Trophoblast cell (in vitro differentiated cells and primary cell): ENCODE measurements at regions not wholly inside any gene's neighbourhood (a gene's known extent, or its start where the extent isn't known, plus 50 kb on each side); places are given as distances from the start of the nearest gene placed in this dataset.

ENCODE experiments used
- DNase-seq, 2 donors: peaks; one replicate each; pipeline ENCODE4 v3.0.0-alpha.2; 2016
- H2AFZ ChIP-seq: 2 replicates; pipeline ENCODE4 v1.6.1; 2013; ENCODE audit warnings: low read length, moderate library complexity, mild to moderate bottlenecking; ENCODE audit not compliant: insufficient read depth, poor library complexity
- H2AK5ac ChIP-seq: 2 replicates; pipeline ENCODE4 v1.6.1; 2013; ENCODE audit warnings: mild to moderate bottlenecking, low read length
- H2BK120ac ChIP-seq: 2 replicates; pipeline ENCODE4 v1.6.1; 2013; ENCODE audit warnings: low read length, mild to moderate bottlenecking, moderate library complexity; ENCODE audit not compliant: insufficient read depth, poor library complexity
- H2BK12ac ChIP-seq: 2 replicates; pipeline ENCODE4 v1.6.1; 2013; ENCODE audit warnings: mild to moderate bottlenecking, low read length, moderate library complexity
- H2BK5ac ChIP-seq: 2 replicates; pipeline ENCODE4 v1.6.1; 2013; ENCODE audit warnings: low read length, low read depth, moderate library complexity, mild to moderate bottlenecking; ENCODE audit not compliant: poor library complexity
- H3K14ac ChIP-seq: 2 replicates; pipeline ENCODE4 v1.6.1; 2013; ENCODE audit warnings: mild to moderate bottlenecking, low read length
- H3K18ac ChIP-seq: 2 replicates; pipeline ENCODE4 v1.6.1; 2013; ENCODE audit warnings: mild to moderate bottlenecking, low read length
- H3K23ac ChIP-seq: 2 replicates; pipeline ENCODE4 v1.6.1; 2013; ENCODE audit warnings: low read length
- H3K27ac ChIP-seq: 2 replicates; pipeline ENCODE4 v1.5.1; 2013; ENCODE audit warnings: low read depth, mild to moderate bottlenecking, inconsistent platforms, low read length, moderate library complexity
- H3K27me3 ChIP-seq: 2 replicates; pipeline ENCODE4 v1.6.1; 2013; ENCODE audit warnings: inconsistent platforms, mild to moderate bottlenecking, low read length, moderate library complexity; ENCODE audit not compliant: insufficient read depth
- H3K36me3 ChIP-seq, 2 experiments: 1 replicate in 1 of 2; 2 replicates in 1 of 2; pipeline ENCODE4 v1.6.1; 2013; ENCODE audit warnings: low read length in 2 of 2, mild to moderate bottlenecking in 2 of 2, moderate library complexity in 1 of 2; ENCODE audit not compliant: insufficient read depth in 2 of 2, control insufficient read depth in 1 of 2
- H3K4ac ChIP-seq: 2 replicates; pipeline ENCODE4 v1.6.1; 2013; ENCODE audit warnings: low read depth, mild to moderate bottlenecking, low read length, moderate library complexity
- H3K4me1 ChIP-seq, 2 experiments: 1 replicate in 1 of 2; 2 replicates in 1 of 2; pipeline ENCODE4 v1.6.1; 2013; ENCODE audit warnings: low read length in 2 of 2, mild to moderate bottlenecking in 2 of 2, moderate library complexity in 1 of 2; ENCODE audit not compliant: insufficient read depth in 2 of 2, control insufficient read depth in 1 of 2
- H3K4me2 ChIP-seq: 2 replicates; pipeline ENCODE4 v1.6.1; 2013; ENCODE audit warnings: inconsistent platforms, mild to moderate bottlenecking, low read length, moderate library complexity
- H3K4me3 ChIP-seq: 2 replicates; pipeline ENCODE4 v1.5.1; 2013; ENCODE audit warnings: mild to moderate bottlenecking, low read depth, low read length, inconsistent platforms
- H3K79me1 ChIP-seq: one replicate; pipeline ENCODE4 v1.6.1; 2013; ENCODE audit warnings: low read length
- H3K79me2 ChIP-seq: 2 replicates; pipeline ENCODE4 v1.6.1; 2013; ENCODE audit warnings: low read length, mild to moderate bottlenecking; ENCODE audit not compliant: control insufficient read depth, insufficient read depth, poor library complexity
- H3K9ac ChIP-seq: 2 replicates; pipeline ENCODE4 v1.6.1; 2013; ENCODE audit warnings: mild to moderate bottlenecking, low read length
- H3K9me3 ChIP-seq: 2 replicates; pipeline ENCODE4 v1.6.1; 2013; ENCODE audit warnings: low read depth, mild to moderate bottlenecking, control low read depth, inconsistent platforms, low read length; ENCODE audit not compliant: insufficient read depth
- H4K12ac ChIP-seq: 2 replicates; pipeline ENCODE4 v1.6.1; 2013; ENCODE audit warnings: low read depth, mild to moderate bottlenecking, low read length, moderate library complexity
- H4K8ac ChIP-seq: 2 replicates; pipeline ENCODE4 v1.6.1; 2013; ENCODE audit warnings: low read depth, mild to moderate bottlenecking, low read length, moderate library complexity
- H4K91ac ChIP-seq: one replicate; pipeline ENCODE4 v1.6.1; 2013; ENCODE audit warnings: low read depth, mild to moderate bottlenecking, low read length, moderate library complexity
- WGBS: extraction: QIAGEN DNeasy Blood & Tissue Kit; methylation state at CpG from one replicate; pipeline ENCODE4 v1.1.7; 2013; ENCODE audit warnings: missing lambda C conversion rate; ENCODE audit not compliant: insufficient read length, insufficient coverage; ENCODE audit errors: extremely low coverage; 5-methylcytosine and 5-hydroxymethylcytosine counted together

- H2BK12ac ChIP-seq: no peak overlapping the region
These were observed 89.6 kb upstream of the MIER3 start for GRCh38 chr5:57041570-57041969.

GRCh38 chr5:57042524-57042931 is 90.6 kb upstream of the MIER3 start:
- no CpG with 5 or more reads among the region's 3 CpGs for WGBS
- Histone ChIP-seq H3K9ac (no peak overlapping the region), H4K91ac (no peak overlapping the region), H3K4me1 (peaks cover 0 to 2% of the 10 kb centered on the region in 2 experiments), H3K79me1 (no peaks in the 10 kb centered on the region), H3K23ac (peak overlapping the region; percentile 14), H3K9me3 (no peaks in the 10 kb centered on the region), H3K14ac (no peak overlapping the region), H3K4me3 (no peak overlapping the region), H4K8ac (no peak overlapping the region), H3K27ac (no peak overlapping the region), H3K36me3 (no peaks in the 10 kb centered on the region), H2BK5ac (no peak overlapping the region), H3K79me2 (no peaks in the 10 kb centered on the region), H3K4me2 (no peak overlapping the region), H2AFZ (no peak overlapping the region), H4K12ac (no peak overlapping the region), H3K18ac (no peak overlapping the region), H3K27me3 (no peaks in the 10 kb centered on the region), H2BK12ac (no peak overlapping the region), H2BK120ac (no peak overlapping the region), H2AK5ac (no peak overlapping the region), H3K4ac (no peak overlapping the region)
- no peak for DNase-seq

More at GRCh38 chr5:57041570-57041969, 89.6 kb upstream of the MIER3 start:
- H3K79me2 ChIP-seq: no peaks in the 10 kb centered on the region
- no peak overlapping the region for H3K4me2 ChIP-seq
- H4K12ac ChIP-seq: no peak overlapping the region
- DNase-seq: no peak
- no peak overlapping the region for H3K27ac ChIP-seq
- no peak overlapping the region for H3K18ac ChIP-seq
- no peak overlapping the region for H2BK120ac ChIP-seq
- H2AFZ ChIP-seq: no peak overlapping the region
- no peaks in the 10 kb centered on the region for H3K79me1 ChIP-seq
- H3K36me3 ChIP-seq: no peaks in the 10 kb centered on the region
- no peak overlapping the region for H2BK5ac ChIP-seq
- no peak overlapping the region for H3K4me3 ChIP-seq
- no peak overlapping the region for H3K23ac ChIP-seq
- no peaks in the 10 kb centered on the region for H3K9me3 ChIP-seq
- no peaks in the 10 kb centered on the region for H3K27me3 ChIP-seq
- H3K4ac ChIP-seq: no peak overlapping the region
- H4K8ac ChIP-seq: no peak overlapping the region
- H3K14ac ChIP-seq: no peak overlapping the region
- H3K9ac ChIP-seq: no peak overlapping the region
- peaks cover 0 to 2% of the 10 kb centered on the region in 2 experiments for H3K4me1 ChIP-seq
- WGBS: no CpG with 5 or more reads among the region's 1 CpG
- H2AK5ac ChIP-seq: no peak overlapping the region
- H4K91ac ChIP-seq: no peak overlapping the region

GRCh38 chr5:57054135-57054534 is 102.2 kb upstream of the MIER3 start:
- Histone ChIP-seq H3K27ac (no peak overlapping the region), H3K79me1 (no peaks in the 10 kb centered on the region), H2AK5ac (no peak overlapping the region), H3K4me2 (no peak overlapping the region), H3K4me1 (peaks cover 0 to 2% of the 10 kb centered on the region in 2 experiments), H3K9me3 (no peaks in the 10 kb centered on the region), H3K14ac (no peak overlapping the region), H3K4ac (no peak overlapping the region), H4K12ac (no peak overlapping the region), H2BK12ac (no peak overlapping the region), H2BK5ac (no peak overlapping the region), H2BK120ac (no peak overlapping the region), H3K18ac (no peak overlapping the region), H3K9ac (no peak overlapping the region), H4K91ac (no peak overlapping the region), H3K27me3 (no peaks in the 10 kb centered on the region), H3K36me3 (no peaks in the 10 kb centered on the region), H3K79me2 (no peaks in the 10 kb centered on the region), H3K4me3 (no peak overlapping the region), H3K23ac (no peak overlapping the region), H4K8ac (no peak overlapping the region), H2AFZ (no peak overlapping the region)
- no peak for DNase-seq

- H3K4me3 ChIP-seq: no peak overlapping the region
These were observed 102.7 kb upstream of the MIER3 start for GRCh38 chr5:57054671-57055070.

More at GRCh38 chr5:57054671-57055070, 102.7 kb upstream of the MIER3 start:
- H3K79me1 ChIP-seq: no peaks in the 10 kb centered on the region
- H2BK5ac ChIP-seq: no peak overlapping the region
- H3K27ac ChIP-seq: no peak overlapping the region
- H4K91ac ChIP-seq: no peak overlapping the region
- H3K27me3 ChIP-seq: no peaks in the 10 kb centered on the region
- no CpG with 5 or more reads among the region's 1 CpG for WGBS
- no peak for DNase-seq
- no peak overlapping the region for H2AK5ac ChIP-seq
- no peak overlapping the region for H3K4ac ChIP-seq
- H2AFZ ChIP-seq: no peak overlapping the region
- no peak overlapping the region for H3K18ac ChIP-seq
- H4K8ac ChIP-seq: no peak overlapping the region
- H2BK120ac ChIP-seq: no peak overlapping the region
- no peaks in the 10 kb centered on the region for H3K9me3 ChIP-seq
- no peak overlapping the region for H3K14ac ChIP-seq
- peaks cover 0 to 2% of the 10 kb centered on the region in 2 experiments for H3K4me1 ChIP-seq
- H3K79me2 ChIP-seq: no peaks in the 10 kb centered on the region
- H3K4me2 ChIP-seq: no peak overlapping the region
- H3K23ac ChIP-seq: no peak overlapping the region
- H2BK12ac ChIP-seq: no peak overlapping the region
- no peak overlapping the region for H4K12ac ChIP-seq
- H3K36me3 ChIP-seq: no peaks in the 10 kb centered on the region
- no peak overlapping the region for H3K9ac ChIP-seq
